ENCODE measurements at regions not wholly inside any gene's neighbourhood (a gene's known extent, or its start where the extent isn't known, plus 50 kb on each side); places are given as distances from the start of the nearest gene placed in this dataset.
"Not testable (repeated sequence)": the region's sequence is repeated elsewhere in the genome, so short reads cannot be mapped to it uniquely, and the experiment has no call there.

GRCh38 chr5:158494541-158494940, 605.2 kb downstream of the EBF1 start:
- no peak overlapping the region for H3K27ac Mint-ChIP-seq
- Histone ChIP-seq H3K27me3 (ENCODE audit: control insufficient read depth, insufficient read depth, low read length, poor library complexity, severe bottlenecking) (no peaks in the 10 kb centered on the region), H3K4me1 (ENCODE audit: control insufficient read depth, insufficient read depth, low read length) (peaks cover 2% of the 10 kb centered on the region), H3K9ac (ENCODE audit: extremely low read depth, low read length, poor library complexity, severe bottlenecking) (no peak overlapping the region), H3K9me3 (ENCODE audit: control insufficient read depth, low read length) (no peaks in the 10 kb centered on the region), H3K36me3 (ENCODE audit: control insufficient read depth, insufficient read depth, low read length) (no peaks in the 10 kb centered on the region), H3K4me3 (ENCODE audit: low read length) (no peak overlapping the region), H3K27ac (ENCODE audit: low read depth, low read length) (no peak overlapping the region)
- WGBS, 2 experiments (ENCODE audit: insufficient coverage in 1 of 2, insufficient read length in 1 of 2) = 100% methylated on average over 2 of the region's 2 CpGs; no CpG with 5 or more reads in 1 of the 2 experiments
- no peak for DNase-seq
- H3K4me1 Mint-ChIP-seq = peaks cover 12% of the 10 kb centered on the region
- H3K27me3 Mint-ChIP-seq (ENCODE audit: insufficient read depth) = no peaks in the 10 kb centered on the region
- no peak for TF ChIP-seq CTCF (conservative IDR thresholded peaks at IDR 0.05)
- H3K36me3 Mint-ChIP-seq (ENCODE audit: low read depth) = no peaks in the 10 kb centered on the region
- no peak overlapping the region for H3K4me3 Mint-ChIP-seq
- H3K9me3 Mint-ChIP-seq = no peaks in the 10 kb centered on the region

GRCh38 chr5:158494044-158494443, 605.7 kb downstream of the EBF1 start:
- H3K4me1 ChIP-seq (ENCODE audit: control insufficient read depth, insufficient read depth, low read length); H3K4me3 ChIP-seq (ENCODE audit: low read length); H3K27ac Mint-ChIP-seq; H3K36me3 Mint-ChIP-seq (ENCODE audit: low read depth); H3K27ac ChIP-seq (ENCODE audit: low read depth, low read length); H3K4me3 Mint-ChIP-seq; DNase-seq; H3K9me3 ChIP-seq (ENCODE audit: control insufficient read depth, low read length); H3K9ac ChIP-seq (ENCODE audit: extremely low read depth, low read length, poor library complexity, severe bottlenecking); H3K27me3 Mint-ChIP-seq (ENCODE audit: insufficient read depth); H3K9me3 Mint-ChIP-seq; H3K27me3 ChIP-seq (ENCODE audit: control insufficient read depth, insufficient read depth, low read length, poor library complexity, severe bottlenecking); H3K36me3 ChIP-seq (ENCODE audit: control insufficient read depth, insufficient read depth, low read length): not testable (repeated sequence)
- WGBS, 2 experiments (ENCODE audit: insufficient coverage in 1 of 2, insufficient read length in 1 of 2) = 95% methylated on average over 2 of the region's 2 CpGs; no CpG with 5 or more reads in 1 of the 2 experiments
- peaks cover 12% of the 10 kb centered on the region for H3K4me1 Mint-ChIP-seq

- Mint-ChIP-seq H3K36me3 (ENCODE audit: low read depth) (no peaks in the 10 kb centered on the region), H3K4me1 (peaks cover 12% of the 10 kb centered on the region), H3K27ac (no peak overlapping the region), H3K4me3 (no peak overlapping the region), H3K27me3 (ENCODE audit: insufficient read depth) (no peaks in the 10 kb centered on the region), H3K9me3 (no peaks in the 10 kb centered on the region)
- H3K36me3 ChIP-seq (ENCODE audit: control insufficient read depth, insufficient read depth, low read length) = no peaks in the 10 kb centered on the region
- peaks cover 2% of the 10 kb centered on the region for H3K4me1 ChIP-seq (ENCODE audit: control insufficient read depth, insufficient read depth, low read length)
- no peak overlapping the region for H3K9ac ChIP-seq (ENCODE audit: extremely low read depth, low read length, poor library complexity, severe bottlenecking)
- H3K4me3 ChIP-seq (ENCODE audit: low read length) = no peak overlapping the region
- H3K27me3 ChIP-seq (ENCODE audit: control insufficient read depth, insufficient read depth, low read length, poor library complexity, severe bottlenecking) = no peaks in the 10 kb centered on the region
- no peak for DNase-seq
- no peaks in the 10 kb centered on the region for H3K9me3 ChIP-seq (ENCODE audit: control insufficient read depth, low read length)
- 57 to 84% methylated on average over 1 to 3 of the region's 3 CpGs for WGBS, 2 experiments (ENCODE audit: insufficient coverage in 1 of 2, insufficient read length in 1 of 2)
- no peak overlapping the region for H3K27ac ChIP-seq (ENCODE audit: low read depth, low read length)
- no peak for TF ChIP-seq CTCF (conservative IDR thresholded peaks at IDR 0.05)
These were observed 606.9 kb downstream of the EBF1 start for GRCh38 chr5:158492841-158493242.

GRCh38 chr5:158492136-158492535, 607.6 kb downstream of the EBF1 start:
- peaks cover 12% of the 10 kb centered on the region for H3K4me1 Mint-ChIP-seq
- no peaks in the 10 kb centered on the region for H3K36me3 ChIP-seq (ENCODE audit: control insufficient read depth, insufficient read depth, low read length)
- H3K9me3 ChIP-seq (ENCODE audit: control insufficient read depth, low read length) = no peaks in the 10 kb centered on the region
- H3K27ac Mint-ChIP-seq = no peak overlapping the region
- no peaks in the 10 kb centered on the region for H3K27me3 ChIP-seq (ENCODE audit: control insufficient read depth, insufficient read depth, low read length, poor library complexity, severe bottlenecking)
- H3K27ac ChIP-seq (ENCODE audit: low read depth, low read length) = no peak overlapping the region
- no peaks in the 10 kb centered on the region for H3K36me3 Mint-ChIP-seq (ENCODE audit: low read depth)
- H3K4me1 ChIP-seq (ENCODE audit: control insufficient read depth, insufficient read depth, low read length) = peaks cover 2% of the 10 kb centered on the region
- H3K9me3 Mint-ChIP-seq = no peaks in the 10 kb centered on the region
- no peak overlapping the region for H3K9ac ChIP-seq (ENCODE audit: extremely low read depth, low read length, poor library complexity, severe bottlenecking)
- no peaks in the 10 kb centered on the region for H3K27me3 Mint-ChIP-seq (ENCODE audit: insufficient read depth)
- DNase-seq = no peak
- H3K4me3 Mint-ChIP-seq = no peak overlapping the region
- H3K4me3 ChIP-seq (ENCODE audit: low read length) = no peak overlapping the region
- no peak for TF ChIP-seq CTCF (conservative IDR thresholded peaks at IDR 0.05)

Measured in endodermal cell (in vitro differentiated cells).